Adipocyte (in vitro differentiated cells): ENCODE measurements at regions not wholly inside any gene's neighbourhood (a gene's known extent, or its start where the extent isn't known, plus 50 kb on each side); places are given as distances from the start of the nearest gene placed in this dataset.

Experiments used
- DNase-seq: peaks from one replicate; pipeline ENCODE4 v3.0.0-alpha.2; 2015; ENCODE audit warnings: low read depth
- H3K27me3 ChIP-seq: replicated peaks from 2 replicates; pipeline ENCODE4 v1.7.0; 2013; ENCODE audit warnings: mild to moderate bottlenecking, low read length, moderate library complexity; ENCODE audit not compliant: control insufficient read depth, insufficient read depth
- H3K36me3 ChIP-seq: 2 replicates; pipeline ENCODE4 v1.7.0; 2013; ENCODE audit warnings: low read length, mild to moderate bottlenecking, moderate library complexity; ENCODE audit not compliant: control insufficient read depth, insufficient read depth, severe bottlenecking
- H3K4me1 ChIP-seq: 2 replicates; pipeline ENCODE4 v1.7.0; 2013; ENCODE audit warnings: mild to moderate bottlenecking, low read length, moderate library complexity; ENCODE audit not compliant: control insufficient read depth, insufficient read depth
- H3K4me3 ChIP-seq: 2 replicates; pipeline ENCODE4 v1.7.0; 2013; ENCODE audit warnings: mild to moderate bottlenecking, low read length, moderate library complexity
- H3K9ac ChIP-seq: 2 replicates; pipeline ENCODE4 v1.7.0; 2013; ENCODE audit warnings: mild to moderate bottlenecking, low read length, moderate library complexity
- H3K9me3 ChIP-seq: 2 replicates; pipeline ENCODE4 v1.7.0; 2013; ENCODE audit warnings: mild to moderate bottlenecking, low read length, moderate library complexity; ENCODE audit not compliant: control insufficient read depth

DNA sequence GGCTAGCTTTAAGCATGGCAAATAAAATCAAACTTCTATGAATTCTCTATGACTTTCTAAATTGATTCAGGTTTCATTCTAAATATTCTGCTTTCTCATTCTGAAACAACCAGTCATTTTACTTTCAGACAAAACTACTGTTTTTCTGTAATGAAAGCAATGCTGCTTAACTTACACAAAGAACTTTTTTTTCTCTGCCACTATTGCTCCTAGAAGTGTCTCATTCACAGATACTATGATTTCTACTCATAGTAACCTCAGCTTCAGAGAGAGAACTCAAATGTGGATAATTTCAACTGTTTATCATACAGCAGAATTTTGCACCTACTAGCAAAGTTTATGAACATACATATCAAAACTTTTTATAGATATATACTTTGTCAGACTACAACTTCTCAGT is 724.6 kb downstream of the SLITRK5 start:
- no peak overlapping the region for H3K9ac ChIP-seq
- H3K27me3 ChIP-seq = no peaks in the 10 kb centered on the region
- H3K36me3 ChIP-seq = no peaks in the 10 kb centered on the region
- no peak for DNase-seq
- no peak overlapping the region for H3K4me3 ChIP-seq
- H3K9me3 ChIP-seq = peaks cover 5% of the 10 kb centered on the region
- no peaks in the 10 kb centered on the region for H3K4me1 ChIP-seq

DNA sequence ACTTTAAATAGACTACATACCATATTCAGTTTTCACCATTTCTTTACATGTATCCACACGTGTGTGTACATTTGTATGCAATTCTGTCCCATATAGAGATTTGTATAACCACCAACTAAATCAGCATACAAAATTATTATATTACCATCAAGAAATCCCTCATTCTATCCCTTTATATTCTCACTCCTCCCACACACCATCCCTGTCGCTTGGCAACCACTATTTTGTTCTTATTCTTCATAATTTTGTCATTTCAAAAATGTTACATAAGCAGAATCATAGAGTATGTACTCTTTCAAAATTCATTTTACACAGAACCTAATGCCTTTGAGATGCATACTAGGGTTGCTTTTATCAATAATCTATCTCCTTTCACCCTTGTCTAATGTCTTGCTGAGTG is 740.5 kb downstream of the SLITRK5 start:
- H3K9me3 ChIP-seq = peaks cover 4% of the 10 kb centered on the region
- no peaks in the 10 kb centered on the region for H3K36me3 ChIP-seq
- H3K4me3 ChIP-seq = no peak overlapping the region
- H3K27me3 ChIP-seq = no peaks in the 10 kb centered on the region
- no peak for DNase-seq
- no peaks in the 10 kb centered on the region for H3K4me1 ChIP-seq
- no peak overlapping the region for H3K9ac ChIP-seq

DNA sequence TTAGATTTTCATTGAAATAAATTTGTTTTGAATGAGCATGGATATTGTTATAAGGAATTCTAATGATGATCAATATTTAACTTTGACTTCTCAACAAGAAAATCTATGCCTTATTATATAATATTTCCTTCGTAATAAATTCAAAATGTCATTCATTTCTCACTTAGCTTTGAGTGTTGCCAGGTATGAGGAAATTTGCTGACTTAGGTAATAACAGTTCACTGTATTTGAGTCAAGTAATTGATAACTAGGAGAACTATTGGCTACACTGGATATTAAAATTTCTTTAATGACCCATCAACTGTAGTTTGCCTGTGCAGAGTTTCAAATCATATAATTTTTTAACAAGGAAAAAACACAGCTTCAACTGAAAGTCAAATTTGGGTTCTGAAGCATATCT is 746.6 kb downstream of the SLITRK5 start:
- H3K9ac ChIP-seq = no peak overlapping the region
- H3K36me3 ChIP-seq = no peaks in the 10 kb centered on the region
- no peak for DNase-seq
- no peaks in the 10 kb centered on the region for H3K27me3 ChIP-seq
- H3K9me3 ChIP-seq = no peaks in the 10 kb centered on the region
- H3K4me3 ChIP-seq = no peak overlapping the region
- no peaks in the 10 kb centered on the region for H3K4me1 ChIP-seq

DNA sequence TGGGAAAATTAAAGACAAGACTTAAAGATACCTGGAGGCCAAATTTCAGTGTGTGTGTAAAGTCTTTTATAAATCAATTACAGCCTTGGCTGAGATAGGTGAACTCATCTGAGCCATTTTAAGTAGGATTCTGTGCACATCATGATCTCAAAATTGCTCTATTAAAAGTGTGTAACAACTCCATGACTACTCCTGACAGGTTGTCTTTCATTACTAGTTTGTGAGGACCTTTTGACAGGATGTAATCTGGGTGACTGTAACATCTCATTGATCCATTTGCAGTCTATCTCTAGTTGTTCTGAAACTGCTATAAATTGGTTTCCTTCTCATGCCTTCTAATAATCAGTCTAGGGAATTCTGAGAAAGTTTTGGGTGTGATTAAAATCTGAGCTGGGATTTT is 753.3 kb downstream of the SLITRK5 start:
- Histone ChIP-seq H3K4me1 (no peaks in the 10 kb centered on the region), H3K27me3 (no peaks in the 10 kb centered on the region), H3K4me3 (no peak overlapping the region), H3K9me3 (peaks cover 20% of the 10 kb centered on the region), H3K36me3 (no peaks in the 10 kb centered on the region), H3K9ac (no peak overlapping the region)
- no peak for DNase-seq

DNA sequence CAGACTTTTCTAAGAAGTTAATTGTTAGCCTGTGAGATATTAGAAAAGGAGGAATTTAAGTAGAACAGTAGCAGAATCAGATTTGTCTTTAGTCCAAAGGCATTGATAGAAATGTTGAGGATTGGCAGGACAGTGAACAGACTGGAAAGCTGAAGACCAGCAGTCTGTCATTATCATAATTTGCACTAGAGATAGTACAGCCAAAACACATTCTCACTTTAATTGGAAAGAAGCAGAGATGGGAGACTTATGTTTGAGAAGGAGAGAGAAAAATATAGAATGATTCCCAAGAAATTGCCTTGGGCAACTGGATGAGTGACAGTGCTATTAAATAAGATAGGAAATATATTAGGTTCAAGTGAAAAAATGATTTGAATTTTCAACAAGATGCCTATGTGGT is 755.5 kb downstream of the SLITRK5 start:
- Histone ChIP-seq H3K36me3 (no peaks in the 10 kb centered on the region), H3K4me1 (no peaks in the 10 kb centered on the region), H3K9me3 (peaks cover 20% of the 10 kb centered on the region), H3K4me3 (no peak overlapping the region), H3K9ac (no peak overlapping the region), H3K27me3 (no peaks in the 10 kb centered on the region)
- no peak for DNase-seq

DNA sequence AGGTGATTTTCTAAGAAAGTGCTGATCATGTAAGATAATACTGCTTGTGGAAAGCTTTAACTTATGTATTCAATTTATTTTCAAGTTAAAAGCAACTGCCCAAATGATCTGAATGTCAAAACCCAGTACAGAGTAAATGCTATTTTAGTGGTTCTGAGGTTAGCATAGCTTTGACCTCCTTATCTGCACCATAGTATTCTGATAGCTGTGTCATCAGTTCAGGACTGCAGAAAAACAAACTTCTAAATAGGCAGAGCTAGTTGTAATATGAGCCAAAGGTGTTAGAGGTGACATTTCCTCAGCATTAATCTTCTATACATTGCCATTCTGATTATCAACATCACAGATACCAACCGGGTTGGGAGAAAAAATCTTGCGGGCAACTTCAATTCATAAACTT is 758.7 kb downstream of the SLITRK5 start:
- H3K9me3 ChIP-seq = peaks cover 24% of the 10 kb centered on the region
- H3K4me1 ChIP-seq = no peaks in the 10 kb centered on the region
- H3K27me3 ChIP-seq = no peaks in the 10 kb centered on the region
- H3K9ac ChIP-seq = no peak overlapping the region
- no peak overlapping the region for H3K4me3 ChIP-seq
- DNase-seq = no peak
- no peaks in the 10 kb centered on the region for H3K36me3 ChIP-seq

DNA sequence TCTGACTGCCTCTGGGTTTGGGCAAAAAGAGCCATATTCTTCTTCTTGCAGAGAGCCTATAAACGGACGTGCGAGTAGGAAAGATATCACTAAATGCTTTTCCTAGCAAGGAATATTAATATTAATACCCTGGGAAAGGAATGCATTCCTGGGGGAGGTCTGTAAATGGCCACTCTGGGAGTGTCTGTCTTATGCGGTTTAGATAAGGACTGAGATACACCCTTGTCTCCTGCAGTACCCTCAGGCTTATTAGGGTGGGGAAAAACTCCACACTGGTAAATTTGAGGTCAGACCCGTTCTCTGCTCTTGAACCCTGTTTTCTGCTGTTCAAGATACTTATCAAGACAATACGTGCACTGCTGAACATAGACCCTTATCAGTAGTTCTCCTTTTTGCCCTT is 763.8 kb downstream of the SLITRK5 start:
- no peaks in the 10 kb centered on the region for H3K36me3 ChIP-seq
- no peaks in the 10 kb centered on the region for H3K4me1 ChIP-seq
- H3K4me3 ChIP-seq = no peak overlapping the region
- H3K9me3 ChIP-seq = peaks cover 8% of the 10 kb centered on the region
- H3K9ac ChIP-seq = no peak overlapping the region
- no peaks in the 10 kb centered on the region for H3K27me3 ChIP-seq
- DNase-seq = no peak

DNA sequence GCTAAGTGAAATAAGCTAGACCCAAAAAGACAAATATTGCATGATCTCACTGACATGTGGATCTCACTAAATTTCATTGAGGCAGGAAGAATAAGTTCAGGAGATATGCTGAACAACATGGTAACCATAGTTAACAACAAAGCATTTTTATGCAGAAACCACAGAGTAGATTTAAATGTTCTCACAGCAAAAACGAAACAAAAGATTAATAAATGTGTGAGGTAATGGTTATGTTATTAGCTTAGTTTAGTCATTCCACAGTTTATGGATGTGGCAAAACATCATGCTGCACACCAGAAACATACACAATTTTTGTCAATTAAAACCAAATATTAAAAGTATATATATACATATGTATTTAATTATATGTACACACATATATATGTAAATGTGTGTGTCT is 765.8 kb downstream of the SLITRK5 start:
- no peaks in the 10 kb centered on the region for H3K4me1 ChIP-seq
- no peak overlapping the region for H3K9ac ChIP-seq
- no peaks in the 10 kb centered on the region for H3K36me3 ChIP-seq
- no peak for DNase-seq
- H3K4me3 ChIP-seq = no peak overlapping the region
- no peaks in the 10 kb centered on the region for H3K27me3 ChIP-seq
- peaks cover 8% of the 10 kb centered on the region for H3K9me3 ChIP-seq

DNA sequence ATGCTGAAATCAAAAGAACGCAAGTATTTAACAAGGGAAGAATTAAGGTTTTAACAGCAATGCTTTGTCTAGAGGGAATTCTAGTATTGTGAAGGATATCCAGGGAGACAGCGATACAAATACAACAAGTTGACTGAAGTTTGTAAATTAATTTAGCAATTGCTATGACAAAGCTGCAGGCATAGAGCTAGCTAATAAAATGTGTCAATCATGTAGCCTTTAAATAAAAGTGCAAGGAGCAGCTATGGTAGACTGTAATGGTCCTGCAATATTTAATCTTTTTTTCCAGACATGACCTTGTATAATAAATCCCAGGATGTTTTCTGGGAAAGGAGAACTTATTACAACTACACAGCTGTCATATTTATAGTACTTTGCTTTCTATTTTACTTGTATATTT is 779.3 kb downstream of the SLITRK5 start:
- H3K36me3 ChIP-seq = no peaks in the 10 kb centered on the region
- H3K27me3 ChIP-seq = no peaks in the 10 kb centered on the region
- H3K9ac ChIP-seq = no peak overlapping the region
- no peak for DNase-seq
- H3K9me3 ChIP-seq = peaks cover 8% of the 10 kb centered on the region
- no peaks in the 10 kb centered on the region for H3K4me1 ChIP-seq
- no peak overlapping the region for H3K4me3 ChIP-seq

DNA sequence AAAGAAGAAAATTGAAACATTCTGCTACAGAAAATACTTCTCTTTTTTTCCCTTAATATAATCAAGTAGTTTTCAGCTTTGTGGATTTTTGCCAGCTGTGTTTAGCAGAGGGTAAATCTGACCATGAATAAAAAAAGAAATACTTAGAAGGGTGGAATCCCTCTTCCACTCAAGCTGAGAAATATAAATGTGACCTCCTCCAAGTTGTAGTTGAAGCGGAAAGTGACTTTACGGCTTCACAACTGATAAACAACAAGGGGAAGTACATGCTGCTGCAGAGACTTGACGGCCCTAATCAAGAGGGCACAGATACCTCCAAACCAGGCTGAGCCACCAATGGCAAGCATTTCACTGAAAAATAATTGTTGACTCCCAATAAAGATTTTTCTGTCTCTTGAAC is 785.0 kb downstream of the SLITRK5 start:
- Histone ChIP-seq H3K36me3 (no peaks in the 10 kb centered on the region), H3K4me1 (no peaks in the 10 kb centered on the region), H3K9ac (no peak overlapping the region), H3K27me3 (no peaks in the 10 kb centered on the region), H3K4me3 (no peak overlapping the region), H3K9me3 (no peaks in the 10 kb centered on the region)
- no peak for DNase-seq

DNA sequence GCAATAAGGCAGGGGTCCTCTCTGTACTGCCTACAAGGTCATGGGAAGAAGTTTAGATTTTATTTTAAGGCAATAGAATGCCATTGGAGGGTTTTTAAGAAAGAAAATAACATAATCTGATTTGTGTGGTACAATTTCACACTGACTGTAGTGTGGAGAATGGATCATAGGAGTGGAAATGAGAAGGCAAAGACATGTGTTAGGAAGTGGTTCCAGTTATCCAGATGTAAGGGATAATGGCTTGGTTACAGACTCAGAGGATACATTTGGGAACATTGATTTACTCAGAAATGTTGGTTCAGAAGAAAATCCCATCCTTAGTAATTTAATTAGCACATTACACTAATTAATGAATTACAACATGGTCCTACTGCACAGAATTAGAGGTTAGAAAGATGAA is 788.2 kb downstream of the SLITRK5 start:
- Histone ChIP-seq H3K4me3 (no peak overlapping the region), H3K27me3 (no peaks in the 10 kb centered on the region), H3K4me1 (no peaks in the 10 kb centered on the region), H3K36me3 (no peaks in the 10 kb centered on the region), H3K9ac (no peak overlapping the region), H3K9me3 (no peaks in the 10 kb centered on the region)
- DNase-seq = no peak

DNA sequence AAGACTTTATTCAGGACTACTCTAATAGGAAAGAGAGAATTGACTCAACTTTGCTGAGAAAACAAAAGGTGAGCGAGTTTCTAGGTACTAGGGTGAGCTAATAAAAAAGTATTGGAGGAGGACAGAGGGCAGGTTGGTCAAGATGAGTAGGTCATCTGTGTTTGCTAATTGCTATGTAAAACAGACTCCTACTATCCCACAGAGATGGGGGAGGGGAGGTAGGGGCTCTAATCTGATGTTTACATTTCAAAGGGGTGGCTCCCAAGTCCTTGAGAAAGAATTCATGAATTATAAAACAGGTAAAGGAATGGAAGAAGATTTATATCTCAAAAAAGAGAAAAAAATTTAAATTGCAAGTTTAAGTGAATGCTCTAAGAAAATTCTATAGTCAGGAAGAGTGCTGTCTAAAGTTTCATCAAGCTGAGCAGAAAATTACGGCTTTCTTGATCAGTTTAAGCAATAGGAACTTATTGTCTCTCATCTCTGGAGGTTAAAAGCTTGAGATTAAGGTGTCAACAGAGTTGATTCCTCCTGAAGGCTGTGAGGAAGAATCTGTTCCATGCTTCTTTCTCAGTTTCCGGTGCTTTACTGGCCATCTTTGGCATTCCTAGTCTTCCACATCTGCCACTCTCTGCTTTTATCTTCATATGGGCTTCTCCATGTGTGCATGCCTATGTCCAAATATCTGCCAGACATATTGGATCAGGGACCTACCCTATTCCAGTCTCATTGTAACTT is 790.3 kb downstream of the SLITRK5 start:
- no peak for DNase-seq
- no peaks in the 10 kb centered on the region for H3K36me3 ChIP-seq

More for the DNA sequence above, 790.3 kb downstream of the SLITRK5 start:
- no peaks in the 10 kb centered on the region for H3K9me3 ChIP-seq
- no peaks in the 10 kb centered on the region for H3K27me3 ChIP-seq
- no peak overlapping the region for H3K9ac ChIP-seq
- no peak overlapping the region for H3K4me3 ChIP-seq
- no peaks in the 10 kb centered on the region for H3K4me1 ChIP-seq
